Amniotic epithelial cell (primary cell): ENCODE measurements at regions not wholly inside any gene's neighbourhood (a gene's known extent, or its start where the extent isn't known, plus 50 kb on each side); places are given as distances from the start of the nearest gene placed in this dataset.
"Not testable (repeated sequence)": the region's sequence is repeated elsewhere in the genome, so short reads cannot be mapped to it uniquely, and the experiment has no call there.

Experiments
- DNase-seq: peaks from one replicate; pipeline ENCODE4 v3.0.0-alpha.2; 2010; ENCODE audit warnings: low read depth

DNA sequence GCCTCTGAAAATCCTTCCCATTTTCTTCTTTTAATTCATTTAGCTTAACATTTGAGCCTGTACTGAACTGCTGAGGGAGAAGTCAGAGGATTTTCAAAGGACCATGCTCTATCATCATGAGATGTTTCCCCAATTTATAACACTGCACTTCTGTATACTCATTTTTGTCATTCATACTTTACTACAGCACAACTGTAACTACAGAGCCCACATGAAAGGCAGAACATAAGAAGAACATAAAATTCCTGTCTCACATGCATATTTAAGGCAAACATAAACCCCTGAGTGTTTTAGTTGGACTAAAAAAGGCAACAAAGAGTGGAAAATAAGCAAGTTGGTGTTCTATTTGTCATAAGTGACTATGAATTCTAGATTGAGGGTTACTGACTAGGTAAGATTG, 237.7 kb upstream of the ARPP21 start:
- no peak for DNase-seq

DNA sequence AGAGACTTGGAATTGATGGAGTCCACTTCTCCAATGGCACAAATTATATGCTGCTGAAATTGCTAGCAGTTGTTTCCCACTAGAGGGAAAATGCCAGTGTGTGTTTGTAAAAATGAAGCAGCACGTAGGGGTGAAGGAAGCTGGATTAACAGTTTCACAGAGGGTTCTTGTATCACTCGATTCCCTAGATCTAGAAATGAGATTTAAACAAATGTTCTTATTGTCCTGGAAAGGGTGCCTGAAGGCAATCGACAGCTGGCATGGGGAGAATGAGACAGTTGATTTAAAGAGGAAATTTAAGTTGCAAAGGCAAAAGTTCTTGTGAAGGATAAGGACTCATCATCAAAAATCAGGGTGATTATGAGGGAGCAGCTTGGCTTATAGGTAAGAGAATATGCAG, 234.8 kb upstream of the ARPP21 start:
- DNase-seq = no peak

DNA sequence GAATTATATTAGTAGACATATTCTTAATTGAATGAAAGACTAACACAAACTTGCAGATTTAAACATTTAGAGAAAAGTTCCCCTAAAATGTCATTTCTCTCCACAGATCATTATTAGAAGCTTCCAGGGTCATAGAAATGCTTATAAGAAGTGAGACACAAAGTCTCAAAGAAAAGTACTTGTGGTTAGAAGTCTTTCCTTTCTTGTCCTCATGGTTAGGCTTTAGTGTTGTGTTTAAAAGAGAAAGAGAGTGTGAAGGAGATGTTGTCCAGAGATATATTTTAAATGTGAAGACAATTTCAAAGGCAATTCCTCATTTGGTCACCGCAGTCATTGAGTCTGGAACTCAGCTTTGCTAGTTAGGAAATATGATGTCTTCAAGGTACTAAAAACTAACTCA, 230.4 kb upstream of the ARPP21 start:
- DNase-seq = no peak

DNA sequence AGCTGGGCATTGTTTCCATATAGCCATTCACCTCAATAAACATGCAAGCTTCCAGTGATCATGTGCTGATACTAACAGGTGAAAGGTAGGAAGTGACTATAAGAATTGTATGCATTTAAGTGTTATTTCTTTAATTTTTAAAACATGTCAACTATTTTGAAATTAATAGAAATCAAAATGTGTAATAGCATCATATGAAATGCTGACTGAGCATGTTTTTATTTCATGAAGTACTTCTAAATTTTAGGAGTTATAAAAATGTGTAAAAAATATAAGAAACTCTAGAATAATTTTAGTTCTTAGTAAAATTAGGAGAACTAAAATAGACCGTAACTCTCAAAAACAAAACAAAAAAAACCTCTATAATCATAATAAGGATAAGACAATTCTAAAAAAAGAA, 229.3 kb upstream of the ARPP21 start:
- no peak for DNase-seq

DNA sequence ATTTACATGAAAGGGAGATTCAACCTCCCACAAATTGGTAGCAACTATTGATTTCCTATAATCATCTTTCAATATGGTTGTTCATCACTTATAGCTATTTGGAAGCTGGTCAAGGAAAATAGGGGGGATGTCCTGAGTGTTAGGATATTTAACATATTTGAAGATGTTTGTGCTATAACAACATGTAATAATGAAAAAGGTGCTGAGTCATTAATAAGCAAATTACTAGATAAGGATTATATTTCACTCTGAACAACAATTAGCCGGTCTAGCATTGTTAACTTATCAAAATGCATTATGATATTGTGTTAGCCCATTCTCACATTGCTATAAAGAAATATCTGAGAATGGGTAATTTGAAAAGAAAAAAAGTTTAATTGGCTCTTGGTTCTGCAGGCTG, 225.8 kb upstream of the ARPP21 start:
- no peak for DNase-seq

DNA sequence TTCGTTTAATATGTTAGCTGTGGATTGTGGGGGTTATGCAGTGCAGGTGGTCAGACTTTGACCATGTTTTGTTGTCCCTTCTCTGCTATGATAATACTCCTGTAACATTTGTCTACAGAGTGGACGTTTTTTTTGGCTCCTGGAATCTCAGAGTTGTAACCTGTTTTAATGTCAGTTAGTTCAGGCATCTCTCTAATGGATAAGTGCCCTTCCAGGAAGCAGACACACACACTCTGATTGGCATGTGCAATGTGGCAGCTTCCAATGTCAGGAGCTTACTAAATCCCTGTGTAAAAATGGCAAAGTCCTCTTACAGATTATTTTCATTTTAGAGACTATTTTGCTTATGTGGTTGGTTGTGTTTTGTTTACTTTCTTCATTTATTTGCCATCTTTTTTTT, 222.2 kb upstream of the ARPP21 start:
- DNase-seq = no peak

DNA sequence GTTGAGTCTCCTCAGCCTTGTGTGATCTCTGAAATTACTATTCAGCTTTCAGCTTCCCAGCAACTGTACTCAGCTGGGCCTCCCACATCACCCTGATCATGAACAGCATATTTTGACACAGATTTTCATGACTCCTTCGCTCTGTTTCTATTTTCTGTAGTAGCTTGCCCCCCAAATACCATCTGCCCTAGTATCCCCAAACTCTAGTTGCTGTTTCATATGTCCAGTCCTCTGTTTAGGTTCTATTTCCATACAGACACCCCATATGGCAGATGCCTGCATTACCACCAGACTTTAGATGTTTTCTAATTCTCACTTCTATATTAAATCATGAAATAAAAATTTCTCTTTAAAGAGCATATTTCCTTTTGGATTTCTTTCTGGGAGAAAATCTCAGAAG, 217.2 kb upstream of the ARPP21 start:
- no peak for DNase-seq

DNA sequence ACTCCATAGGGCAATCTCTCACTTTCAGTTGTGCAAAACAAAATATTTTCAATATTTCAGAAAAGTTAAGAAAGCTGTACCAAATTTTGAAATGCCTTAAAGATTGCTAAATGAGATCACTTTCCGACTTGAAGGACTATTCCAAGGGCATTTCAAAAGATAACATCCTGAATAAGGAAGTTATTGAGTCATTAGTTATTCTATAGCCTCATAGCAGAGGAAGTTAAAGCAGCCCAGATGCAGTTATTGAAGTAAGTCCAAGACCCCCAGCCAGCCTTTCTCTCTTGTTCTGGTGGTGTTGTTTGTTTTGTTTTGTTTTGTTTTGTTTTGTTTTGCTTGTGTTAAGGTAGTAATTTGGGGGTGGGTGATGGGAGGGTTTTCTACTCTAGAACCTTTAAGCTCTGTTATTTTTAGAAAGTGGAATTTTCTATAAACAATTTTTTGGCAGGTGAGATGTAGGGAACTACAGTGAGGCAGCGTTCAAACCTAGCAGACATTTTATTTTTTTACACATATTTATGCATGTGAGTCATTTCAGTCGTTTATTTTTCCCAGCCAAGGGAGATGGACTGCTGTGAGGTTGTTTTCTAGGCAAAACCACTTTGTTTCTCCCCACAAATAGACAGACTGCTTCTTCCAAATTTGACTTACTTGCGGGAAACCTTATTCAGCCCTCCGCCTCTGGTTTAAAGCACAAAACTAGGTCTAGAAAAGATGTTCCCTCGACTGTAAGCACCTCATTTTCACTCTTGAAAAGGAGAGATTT, 216.3 kb upstream of the ARPP21 start:
- no peak for DNase-seq

DNA sequence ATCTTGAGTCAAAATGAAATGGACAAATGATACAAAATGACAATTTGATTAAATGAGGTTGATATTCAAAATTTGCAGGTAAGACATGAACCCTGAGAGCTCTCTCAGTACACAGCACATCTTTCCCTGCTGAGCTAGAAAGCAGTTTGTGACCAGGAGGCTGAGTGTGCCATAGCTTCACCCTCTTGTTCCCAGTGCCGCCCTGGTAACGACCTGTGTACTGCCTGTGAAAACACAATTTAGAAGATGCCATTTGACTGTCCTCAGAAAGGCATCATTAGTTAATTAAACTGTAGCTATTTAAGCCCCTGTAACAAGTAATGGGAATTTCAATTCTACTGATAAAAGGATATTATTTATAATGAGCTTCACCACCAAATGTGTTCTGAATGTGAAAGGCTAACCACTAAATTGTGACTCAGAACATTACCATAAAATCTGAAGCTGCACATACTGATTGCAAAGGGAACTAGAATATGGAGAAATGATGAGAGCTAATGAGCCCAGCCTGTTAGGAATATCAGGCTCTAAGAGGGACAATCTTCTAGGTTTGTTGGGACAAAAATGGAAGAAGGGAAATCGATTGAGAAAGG, 212.9 kb upstream of the ARPP21 start:
- no peak for DNase-seq

DNA sequence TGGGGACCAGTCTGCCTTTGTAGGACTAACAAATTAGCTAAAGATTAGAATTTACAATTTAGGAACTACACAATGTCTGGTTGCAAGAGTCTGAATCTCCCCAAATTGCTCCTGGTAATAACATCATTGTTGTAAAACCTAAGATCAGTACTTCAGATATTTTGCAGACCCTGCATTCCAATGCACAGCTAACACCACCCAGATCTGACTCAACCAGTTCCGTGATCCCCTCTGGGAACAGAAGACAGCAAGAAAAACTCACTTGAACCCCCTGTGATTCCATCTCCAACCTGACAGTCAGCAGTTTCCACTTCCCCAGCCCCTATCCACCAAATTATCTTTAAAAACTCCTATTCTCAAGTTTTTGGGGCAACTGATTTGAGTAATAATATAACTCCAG, 201.9 kb upstream of the ARPP21 start:
- DNase-seq = no peak

DNA sequence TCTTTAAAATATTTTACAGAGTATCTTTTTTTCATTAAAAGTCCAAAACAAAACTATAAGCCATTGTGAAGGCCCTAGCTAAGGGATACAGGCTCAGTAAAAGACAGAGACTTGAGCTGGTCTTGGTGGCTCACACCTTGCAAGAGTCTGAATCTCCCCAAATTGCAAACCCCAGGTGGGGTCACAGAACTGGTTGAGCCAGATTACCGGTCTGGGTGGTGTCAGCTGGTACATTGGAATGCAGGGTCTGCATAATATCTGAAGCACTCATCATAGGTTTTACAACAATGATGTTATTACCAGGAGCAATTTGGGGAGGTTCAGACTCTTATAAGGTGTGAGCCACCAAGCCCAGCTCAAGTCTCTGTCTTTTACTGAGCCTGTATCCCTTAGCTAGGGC, 201.2 kb upstream of the ARPP21 start:
- DNase-seq = no peak

DNA sequence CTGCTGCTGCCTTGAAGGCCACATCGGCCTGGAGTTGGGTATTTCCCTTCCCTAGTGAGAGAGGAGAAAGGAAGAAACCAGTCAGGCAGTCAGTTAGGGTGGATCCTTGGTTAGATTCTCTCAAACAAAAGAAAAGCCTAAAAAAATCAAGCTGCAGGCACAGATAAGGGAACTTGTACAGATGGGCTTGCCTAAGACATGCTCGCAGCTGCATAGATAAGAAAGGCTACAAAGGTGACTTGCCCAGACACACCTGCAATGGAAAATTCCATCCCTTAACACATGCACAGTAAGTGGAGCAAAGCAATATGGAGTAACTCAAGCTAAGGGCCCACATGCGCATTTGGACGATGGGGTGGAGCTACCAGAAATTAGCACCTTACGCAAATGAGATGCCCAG, 199.7 kb upstream of the ARPP21 start:
- DNase-seq = no peak

DNA sequence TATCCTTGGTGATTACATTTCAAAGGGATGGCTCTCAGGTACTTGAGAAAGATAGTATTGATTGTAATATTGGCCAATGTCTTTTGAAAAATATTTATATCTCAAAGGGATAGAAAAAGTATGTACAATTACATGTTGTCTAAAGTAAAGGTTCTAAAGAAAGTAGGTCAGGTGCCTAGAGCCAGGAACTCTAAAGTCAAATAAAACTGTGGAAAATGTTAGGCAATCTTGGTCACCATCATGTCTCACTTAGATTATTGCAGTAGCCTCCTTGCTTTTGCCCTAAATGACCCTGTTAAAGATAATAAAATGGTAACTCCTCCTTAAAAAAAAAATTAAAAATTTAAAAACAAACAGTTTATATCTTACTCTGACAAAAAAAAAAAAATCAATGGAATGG, 198.5 kb upstream of the ARPP21 start:
- DNase-seq = no peak

DNA sequence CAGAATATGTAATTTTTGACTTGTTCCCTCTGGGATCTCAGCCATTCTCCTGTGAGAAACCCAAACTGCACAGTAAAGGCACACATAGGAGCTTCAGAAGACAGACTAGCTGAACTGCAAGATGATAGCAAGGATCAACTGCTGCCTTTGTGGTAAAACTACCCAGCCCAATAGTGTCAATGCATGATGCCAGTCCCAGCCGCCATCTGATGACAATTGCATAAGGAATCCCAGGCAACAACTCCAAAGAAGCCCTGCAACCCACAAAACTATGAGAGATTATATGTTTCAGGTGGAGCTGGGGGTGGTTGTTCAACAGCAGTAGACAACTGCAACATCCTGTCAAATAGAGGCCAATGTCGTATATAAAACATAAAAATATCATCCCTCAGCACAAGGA, 192.4 kb upstream of the ARPP21 start:
- DNase-seq = no peak

DNA sequence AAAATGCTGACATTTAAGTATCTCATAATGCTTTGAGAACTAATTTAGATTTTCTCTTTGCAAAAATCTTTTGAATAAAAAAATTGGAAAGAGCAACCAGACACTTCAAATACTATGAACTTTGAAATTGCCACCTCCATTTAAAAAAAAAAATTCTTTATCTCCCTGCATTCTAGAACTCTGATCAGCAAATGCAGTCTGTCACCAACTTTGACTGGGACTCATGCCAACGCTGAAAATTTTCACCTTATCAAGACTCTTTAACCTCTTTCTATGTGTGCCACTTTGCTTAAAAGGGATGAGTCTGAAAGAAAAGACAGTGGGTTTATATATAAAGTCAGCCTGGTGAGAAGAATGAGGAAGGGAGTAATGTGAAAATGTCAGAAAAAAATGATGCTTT, 191.2 kb upstream of the ARPP21 start:
- DNase-seq = no peak

DNA sequence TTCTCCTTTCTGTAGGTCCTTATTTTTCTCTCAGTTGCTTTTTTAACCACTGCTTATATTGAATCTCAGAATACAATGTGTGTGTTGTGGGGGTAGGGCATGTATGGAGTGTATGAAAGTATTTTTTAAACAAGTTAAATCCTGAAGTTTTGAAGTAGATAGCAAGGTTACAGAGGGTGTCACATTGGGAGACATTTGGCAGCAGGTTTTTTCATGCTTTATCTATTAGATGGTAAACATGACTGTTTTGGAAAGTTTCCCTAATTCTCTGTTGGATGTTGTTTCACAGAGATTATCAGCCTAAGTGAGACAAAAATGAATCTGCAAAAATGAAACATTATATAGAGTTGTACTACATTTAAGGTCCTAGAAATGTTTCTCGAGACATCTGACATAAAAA, 190.6 kb upstream of the ARPP21 start:
- DNase-seq = no peak

DNA sequence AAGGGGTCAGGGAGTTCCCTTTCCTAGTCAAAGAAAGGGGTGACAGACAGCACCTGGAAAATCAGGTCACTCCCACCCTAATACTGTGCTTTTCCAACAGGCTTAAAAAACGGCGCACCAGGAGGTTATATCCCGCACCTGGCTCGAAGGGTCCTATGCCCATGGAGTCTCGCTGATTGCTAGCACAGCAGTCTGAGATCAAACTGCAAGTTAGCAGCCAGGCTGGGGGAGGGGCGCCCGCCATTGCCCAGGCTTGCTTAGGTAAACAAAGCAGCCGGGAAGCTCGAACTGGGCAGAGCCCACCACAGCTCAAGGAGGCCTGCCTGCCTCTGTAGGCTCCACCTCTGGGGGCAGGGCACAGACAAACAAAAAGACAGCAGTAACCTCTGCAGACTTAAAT, 184.5 kb upstream of the ARPP21 start:
- not testable (repeated sequence) for DNase-seq

DNA sequence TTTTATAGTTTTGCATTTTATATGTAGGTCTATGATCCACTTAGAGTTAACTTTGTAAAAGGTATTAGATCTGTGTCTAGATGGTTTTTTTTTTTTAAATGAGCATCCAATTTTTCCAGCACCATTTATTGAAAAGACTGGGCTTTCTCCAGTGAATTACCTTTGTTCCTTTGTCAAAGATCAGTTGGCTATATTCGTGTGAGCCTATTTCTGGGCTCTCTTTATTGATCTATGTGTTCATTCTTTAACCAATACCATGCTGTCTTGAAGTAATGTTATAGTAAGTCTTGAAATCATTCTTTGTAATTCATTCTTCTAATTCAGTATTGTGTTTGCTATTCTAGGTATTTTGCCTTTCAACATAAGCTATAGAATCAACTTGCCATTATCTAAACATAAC, 165.4 kb upstream of the ARPP21 start:
- DNase-seq = no peak

DNA sequence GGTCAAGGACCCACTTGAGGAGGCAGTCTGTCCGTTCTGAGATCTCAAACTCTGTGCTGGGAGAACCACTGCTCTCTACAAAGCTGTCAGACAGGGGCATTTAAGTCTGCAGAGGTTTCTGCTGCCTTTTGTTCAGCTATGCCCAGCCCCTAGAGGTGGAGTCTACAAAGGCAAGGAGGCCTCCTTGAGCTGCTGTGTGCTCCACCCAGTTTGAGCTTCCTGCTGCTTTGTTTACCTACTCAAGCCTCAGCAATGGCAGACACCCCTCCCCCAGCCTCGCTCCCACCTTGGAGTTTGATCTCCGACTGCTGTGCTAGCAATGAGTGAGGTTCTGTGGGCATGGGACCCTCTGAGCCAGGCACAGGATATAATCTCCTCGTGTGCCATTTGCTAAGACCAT, 156.8 kb upstream of the ARPP21 start:
- DNase-seq = not testable (repeated sequence)

DNA sequence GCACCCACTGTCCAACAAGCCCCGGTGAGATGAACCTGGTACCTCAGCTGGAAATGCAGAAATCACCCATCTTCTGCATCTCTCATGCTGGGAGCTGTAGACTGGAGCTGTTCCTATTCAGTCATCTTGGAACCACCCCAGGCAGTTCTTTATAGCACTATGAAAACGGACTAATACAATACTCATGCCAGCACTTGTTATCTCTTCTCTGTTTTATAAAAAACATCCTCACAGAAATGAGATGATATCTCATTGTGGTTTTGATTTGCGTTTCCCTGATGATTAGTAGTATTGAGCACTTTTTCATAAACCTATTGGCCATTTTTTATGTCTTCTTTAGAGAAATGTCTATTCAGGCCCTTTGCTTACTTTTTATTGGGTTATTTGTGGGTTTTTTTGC, 156.2 kb upstream of the ARPP21 start:
- no peak for DNase-seq

DNA sequence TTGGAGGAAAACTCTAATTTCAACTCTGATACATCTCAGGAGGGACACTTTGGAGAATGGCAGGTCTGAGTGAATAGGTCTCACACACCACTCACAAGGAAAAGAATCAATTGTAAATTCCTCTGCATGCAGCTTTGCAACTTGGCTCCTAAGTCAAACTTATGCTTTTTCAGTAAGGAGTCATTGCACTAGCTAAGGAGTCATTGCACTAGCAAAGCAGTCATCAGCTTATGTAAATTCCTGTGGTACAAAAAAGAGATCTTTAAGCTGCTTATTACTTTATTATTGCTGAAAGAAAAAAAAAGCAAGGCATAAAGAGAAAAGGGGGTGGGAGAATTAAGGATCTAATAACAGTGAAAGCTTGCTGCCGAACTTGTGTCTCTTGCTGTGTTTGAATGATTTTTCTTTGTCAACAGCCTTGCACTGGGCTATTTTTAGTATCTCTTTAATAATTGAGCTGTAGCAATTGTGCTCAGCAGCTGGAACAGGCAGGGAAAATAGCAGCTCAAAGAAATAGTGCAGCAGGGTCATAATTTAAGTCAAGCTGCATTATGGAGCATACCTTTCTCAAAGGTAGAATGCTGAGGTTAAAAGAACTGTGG, 154.3 kb upstream of the ARPP21 start:
- DNase-seq = no peak

DNA sequence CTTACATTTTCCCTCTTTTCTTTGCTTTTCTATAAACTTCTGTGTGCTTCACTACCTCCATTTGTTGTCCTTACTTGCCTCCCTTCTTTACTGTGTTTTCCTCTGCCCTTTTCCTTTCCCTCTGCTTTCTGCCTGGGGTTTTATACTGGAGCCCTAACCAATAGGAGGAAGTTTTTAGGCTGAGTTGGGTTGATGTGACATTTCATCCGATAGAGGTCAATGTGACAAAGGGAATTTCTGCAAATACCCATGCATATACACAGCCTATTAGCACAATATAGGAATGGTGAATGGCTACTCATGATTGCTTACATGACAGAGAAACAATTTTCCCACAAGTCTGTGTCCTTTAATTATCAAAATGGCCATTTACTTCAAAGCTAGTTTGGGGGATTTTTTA, 153.0 kb upstream of the ARPP21 start:
- DNase-seq = no peak

DNA sequence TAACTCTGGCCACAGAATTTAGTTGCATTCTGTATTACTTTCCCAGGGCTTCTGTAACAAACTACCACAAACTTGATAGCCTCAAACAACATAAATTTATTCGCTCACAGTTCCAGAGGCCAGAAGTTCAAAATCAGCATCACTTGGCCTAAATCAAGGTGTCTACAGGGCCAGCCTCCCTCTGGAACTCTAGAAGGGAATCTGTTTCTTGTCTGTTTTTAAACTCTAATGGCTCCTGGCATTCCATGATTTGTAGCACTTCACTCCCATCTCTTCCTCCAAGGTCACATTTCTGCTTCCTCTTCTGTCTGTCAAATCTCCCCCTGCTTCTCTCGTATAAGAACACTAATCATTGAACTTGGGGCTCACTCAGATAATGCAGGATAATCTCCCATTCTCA, 151.9 kb upstream of the ARPP21 start:
- DNase-seq = no peak

DNA sequence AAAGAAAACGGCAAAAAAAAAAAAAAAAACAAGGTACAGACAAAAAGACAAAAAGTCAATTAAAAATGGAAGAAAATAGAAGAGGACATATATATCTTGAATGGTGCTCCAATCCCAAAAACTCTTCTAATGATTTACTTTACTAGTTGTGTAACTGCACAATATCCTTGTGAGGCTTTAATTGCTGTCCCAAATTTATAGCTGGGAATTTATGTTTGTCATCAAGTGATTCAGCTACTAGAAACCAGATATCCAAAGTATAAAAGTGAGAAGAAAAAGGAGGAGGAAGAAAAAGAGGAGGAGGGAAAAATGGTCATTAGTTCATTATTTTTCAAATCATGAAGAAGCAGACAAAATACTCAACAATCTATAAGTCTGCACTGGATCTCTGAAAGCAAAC, 150.8 kb upstream of the ARPP21 start:
- no peak for DNase-seq
